K562 (cell line): ENCODE measurements at regions not wholly inside any gene's neighbourhood (a gene's known extent, or its start where the extent isn't known, plus 50 kb on each side); places are given as distances from the start of the nearest gene placed in this dataset.

ENCODE experiments used
- ATAC-seq: fragments of 200-7000 bp; cut with Tn5 transposase; 3 replicates; pipeline ENCODE4 v1.9.1; 2020; ENCODE audit warnings: moderate library complexity
- BruUV-seq: library from RNA; stranded (reverse); fragments of 400-500 nt; replicated peaks from 2 replicates; lab custom pipeline; 2021; lab: Mats Ljungman, UMichigan
- CTCF ChIA-PET: fragments of 300-600 bp; formaldehyde crosslinking; extraction: SDS; loops from one replicate; lab custom pipeline; 2021; ENCODE audit warnings: low intra/inter-chr PET ratio; lab: Yijun Ruan, JAX
- POLR2A ChIA-PET: fragments of 300-600, 350-650 bp; sonication (Branson Sonifier 250); formaldehyde crosslinking; extraction: SDS; loops from one replicate; lab custom pipeline; 2021; ENCODE audit warnings: antibody characterized with exemption, inconsistent platforms; lab: Yijun Ruan, JAX
- DNase-seq, 4 experiments: peaks; one replicate each; pipeline versions ENCODE4 v3.0.0 to v3.0.0-alpha.2; 2011 to 2018; ENCODE audit warnings: low spot score in 3 of 4, mixed read lengths in 3 of 4; ENCODE audit errors: extremely low read depth in 1 of 4
- FAIRE-seq: peaks from 2 replicates; lab custom pipeline; 2011; peaks lifted over from hg19 to GRCh38; lab: Jason Lieb, UNC
- H2AFZ ChIP-seq: 2 replicates; pipeline ENCODE4 v1.6.0; 2011; ENCODE audit warnings: low read depth, low read length, control low read depth, inconsistent platforms
- H3K27ac ChIP-seq: fragments of 200-600 bp; 3 replicates; pipeline ENCODE4 v1.8.0; 2011; ENCODE audit warnings: low read depth, mild to moderate bottlenecking, control low read depth, inconsistent platforms, low read length, moderate library complexity, mixed read lengths; ENCODE audit errors: extremely low read depth
- H3K27me3 ChIP-seq, 2 experiments: fragments of 300-600 bp in 1 of 2; 2 replicates in 1 of 2; 3 replicates in 1 of 2; pipeline versions ENCODE4 v1.6.0 to v1.8.0; 2011; ENCODE audit warnings: inconsistent platforms in 2 of 2, low read length in 2 of 2, mild to moderate bottlenecking in 1 of 2, mixed read lengths in 1 of 2, moderate library complexity in 1 of 2; ENCODE audit not compliant: control insufficient read depth in 2 of 2, insufficient read depth in 2 of 2
- H3K36me3 ChIP-seq: fragments of 300-600 bp; 3 replicates; pipeline ENCODE4 v1.8.0; 2011; ENCODE audit warnings: mild to moderate bottlenecking, low read length, inconsistent platforms; ENCODE audit not compliant: control insufficient read depth, insufficient read depth
- H3K4me1 ChIP-seq, 2 experiments: fragments of 200-600 bp in 1 of 2; replicated peaks in 1 of 2; 2 replicates in 1 of 2; 3 replicates in 1 of 2; pipeline versions ENCODE4 v1.5.1 to v1.8.0; 2011; ENCODE audit warnings: inconsistent platforms in 2 of 2, low read length in 2 of 2, mild to moderate bottlenecking in 1 of 2, mixed read lengths in 1 of 2, moderate library complexity in 1 of 2; ENCODE audit not compliant: control insufficient read depth in 2 of 2, insufficient read depth in 2 of 2
- H3K4me2 ChIP-seq: 2 replicates; pipeline ENCODE4 v1.6.1; 2011; ENCODE audit warnings: low read length, control low read depth, inconsistent platforms, mixed read lengths; ENCODE audit not compliant: insufficient read depth
- H3K4me3 ChIP-seq: fragments of 200-600 bp; sonication (generic), shearing (Covaris generic); 2 replicates; pipeline ENCODE4 v1.5.1; 2016; ENCODE audit warnings: control low read depth, inconsistent platforms
- H3K79me2 ChIP-seq: fragments of 200-600 bp; 3 replicates; pipeline ENCODE4 v1.8.0; 2011; ENCODE audit warnings: low read length, inconsistent platforms; ENCODE audit not compliant: control insufficient read depth, insufficient read depth
- H3K9ac ChIP-seq, 2 experiments: 2 replicates each; pipeline versions ENCODE4 v1.6.0 to v1.6.1; 2011; ENCODE audit warnings: low read depth in 2 of 2, low read length in 2 of 2, control low read depth in 1 of 2, inconsistent platforms in 1 of 2, mild to moderate bottlenecking in 1 of 2, mixed read lengths in 1 of 2; ENCODE audit not compliant: insufficient read depth in 1 of 2
- H3K9me1 ChIP-seq: one replicate; pipeline ENCODE4 v1.6.0; 2011; ENCODE audit warnings: inconsistent platforms, mild to moderate bottlenecking, low read length, moderate library complexity; ENCODE audit not compliant: control insufficient read depth, insufficient read depth
- H3K9me3 ChIP-seq: replicated peaks from 2 replicates; pipeline ENCODE4 v1.5.1; 2011; ENCODE audit warnings: low read depth, low read length, inconsistent platforms; ENCODE audit not compliant: control insufficient read depth, insufficient read depth
- H4K20me1 ChIP-seq: replicated peaks from 2 replicates; pipeline ENCODE4 v1.6.1; 2011; ENCODE audit warnings: low read length, inconsistent platforms, mixed read lengths; ENCODE audit not compliant: control insufficient read depth, insufficient read depth
- CBX2 ChIP-seq: fragments of 200-600 bp; sonication (generic); IDR thresholded peaks from one replicate; pipeline ENCODE4 v1.6.1; 2012; ENCODE audit warnings: mild to moderate bottlenecking, low read length, inconsistent platforms; ENCODE audit not compliant: insufficient read depth, poor library complexity, severe bottlenecking
- ILK ChIP-seq: fragments of 450-650 bp; IDR thresholded peaks from 2 replicates; pipeline ENCODE4 v1.6.1; 2016; ENCODE audit warnings: missing genetic modification characterization, low read depth, mild to moderate bottlenecking, missing compliant biosample characterization, moderate library complexity, borderline replicate concordance
- SNIP1 ChIP-seq: fragments of 450-650 bp; IDR thresholded peaks from 2 replicates; pipeline ENCODE4 v1.7.1; 2017; ENCODE audit warnings: low read depth, mild to moderate bottlenecking
- ZBTB7A ChIP-seq: IDR thresholded peaks from 2 replicates; pipeline ENCODE4 v1.6.1; 2011; ENCODE audit warnings: low read depth, mild to moderate bottlenecking, low read length, moderate library complexity, borderline replicate concordance; ENCODE audit not compliant: control insufficient read depth
- ZNF184 ChIP-seq: sonication (generic); formaldehyde crosslinking; IDR thresholded peaks from 2 replicates; pipeline ENCODE4 v1.5.0; 2020; ENCODE audit warnings: missing genetic modification reagents
- ZNF408 ChIP-seq: fragments of 250-450 bp; sonication (Bioruptor Pico); IDR thresholded peaks from 2 replicates; pipeline ENCODE4 v1.4.0; 2020; ENCODE audit warnings: low read depth, mild to moderate bottlenecking, moderate library complexity
- ZNF77 ChIP-seq: fragments of 250-450 bp; sonication (Bioruptor Pico); IDR thresholded peaks from 2 replicates; pipeline ENCODE4 v1.5.0; 2020
- WGBS: fragments of 100-300 bp; shearing (Covaris generic); methylation state at CpG from one replicate; pipeline ENCODE4 v1.1.6; 2016; ENCODE audit warnings: low coverage, mixed read lengths; ENCODE audit not compliant: insufficient coverage; ENCODE audit errors: missing lambda C conversion rate; 5-methylcytosine and 5-hydroxymethylcytosine counted together
- in situ Hi-C: fragments of 300-500 bp; cut with MboI; formaldehyde crosslinking; loops from 4 replicates; pipeline ENCODE4 v1.15.0; 2018; ENCODE audit warnings: inconsistent platforms, mixed read lengths
- intact Hi-C: fragments of 100-400 bp; cut with micrococcal nuclease; formaldehyde crosslinking; loops from 2 replicates; pipeline ENCODE4 v1.14.2; 2022
- TF ChIP-seq, protein P1 (sequence below), 2 experiments: fragments of 450-650 bp; formaldehyde crosslinking in 1 of 2; IDR thresholded peaks; 2 replicates each; pipeline versions ENCODE4 v1.4.0 to v1.6.1; 2014 to 2020; ENCODE audit warnings: mild to moderate bottlenecking in 2 of 2, borderline replicate concordance in 1 of 2, low read depth in 1 of 2
- TF ChIP-seq, protein P2 (sequence below): fragments of 450-650 bp; formaldehyde crosslinking; IDR thresholded peaks from 2 replicates; pipeline ENCODE4 v1.4.0; 2020; ENCODE audit warnings: mild to moderate bottlenecking
- TF ChIP-seq, protein P3 (sequence below): fragments of 450-650 bp; IDR thresholded peaks from 2 replicates; pipeline ENCODE4 v1.6.1; 2014; ENCODE audit warnings: low read depth, mild to moderate bottlenecking, moderate library complexity, borderline replicate concordance

DNA sequence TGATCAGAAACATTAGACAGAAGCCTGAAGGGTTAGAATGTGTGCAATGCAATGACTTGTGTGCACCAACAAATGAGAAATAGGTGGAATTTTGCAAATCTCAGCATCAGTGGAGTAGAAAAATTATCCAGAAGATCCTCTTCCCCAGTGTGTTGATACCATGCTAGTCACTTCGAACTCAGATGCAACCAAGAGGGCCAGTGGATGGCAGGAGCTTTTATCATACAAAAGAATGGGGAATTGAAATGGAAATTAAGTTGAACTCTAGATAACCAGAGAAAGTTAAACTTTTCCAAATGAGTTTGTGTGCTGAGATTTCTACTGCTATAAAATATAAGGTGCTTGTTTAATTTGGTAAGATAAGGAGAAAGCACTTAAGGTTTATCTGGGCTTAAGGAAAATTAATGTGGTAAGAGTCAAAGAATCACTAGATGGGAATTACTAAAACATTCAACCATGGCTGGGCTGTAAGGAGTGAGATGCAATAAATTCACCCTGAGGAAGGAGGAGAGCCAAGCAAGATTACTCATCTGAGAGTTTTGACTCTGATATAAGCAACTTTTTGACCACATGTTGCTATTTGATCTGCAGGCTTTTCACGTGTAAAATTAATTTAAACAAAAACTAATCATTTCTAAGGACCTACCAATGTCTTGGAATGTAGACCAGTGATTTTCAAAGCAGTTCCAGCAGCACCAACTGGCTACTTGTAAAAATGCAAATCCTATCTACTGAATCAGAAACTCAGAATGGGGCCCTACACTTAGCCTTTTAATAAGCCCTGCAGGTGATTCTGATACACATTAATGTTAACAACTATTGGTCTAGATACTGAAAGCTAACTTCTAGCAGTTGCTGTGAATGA, 113.2 kb downstream of the CDC14C start:
- H3K36me3 ChIP-seq, result no peaks in the 10 kb centered on the region
- H3K9me3 ChIP-seq, result no peaks in the 10 kb centered on the region; the same call in 1 of the 2 replicates
- H3K27ac ChIP-seq, result no peak overlapping the region
- CTCF ChIA-PET, result no interaction called here
- no peak overlapping the region for H3K4me2 ChIP-seq
- POLR2A ChIA-PET, result no interaction called here
- DNase-seq, result no peak
- H3K9me1 ChIP-seq, result no peaks in the 10 kb centered on the region
- in situ Hi-C loops (no loop called here), intact Hi-C loops (no loop called here)
- H3K79me2 ChIP-seq, result no peaks in the 10 kb centered on the region
- no peaks in the 10 kb centered on the region for H3K4me1 ChIP-seq
- 0% methylated on average over 2 of the region's 2 CpGs for WGBS
- no peak overlapping the region for H3K4me3 ChIP-seq
- no peaks in the 10 kb centered on the region for H4K20me1 ChIP-seq
- no peaks in the 10 kb centered on the region for H3K27me3 ChIP-seq
- BruUV-seq, result no TSS peak
- no peak for ATAC-seq
- no peak overlapping the region for H3K9ac ChIP-seq
- FAIRE-seq, result no peak
- H2AFZ ChIP-seq, result no peak overlapping the region
- no peak for TF ChIP-seq CBX2
- TF ChIP-seq ZNF408 (CRISPR knock-in tag), result no peak
- TF ChIP-seq, protein P1, sequence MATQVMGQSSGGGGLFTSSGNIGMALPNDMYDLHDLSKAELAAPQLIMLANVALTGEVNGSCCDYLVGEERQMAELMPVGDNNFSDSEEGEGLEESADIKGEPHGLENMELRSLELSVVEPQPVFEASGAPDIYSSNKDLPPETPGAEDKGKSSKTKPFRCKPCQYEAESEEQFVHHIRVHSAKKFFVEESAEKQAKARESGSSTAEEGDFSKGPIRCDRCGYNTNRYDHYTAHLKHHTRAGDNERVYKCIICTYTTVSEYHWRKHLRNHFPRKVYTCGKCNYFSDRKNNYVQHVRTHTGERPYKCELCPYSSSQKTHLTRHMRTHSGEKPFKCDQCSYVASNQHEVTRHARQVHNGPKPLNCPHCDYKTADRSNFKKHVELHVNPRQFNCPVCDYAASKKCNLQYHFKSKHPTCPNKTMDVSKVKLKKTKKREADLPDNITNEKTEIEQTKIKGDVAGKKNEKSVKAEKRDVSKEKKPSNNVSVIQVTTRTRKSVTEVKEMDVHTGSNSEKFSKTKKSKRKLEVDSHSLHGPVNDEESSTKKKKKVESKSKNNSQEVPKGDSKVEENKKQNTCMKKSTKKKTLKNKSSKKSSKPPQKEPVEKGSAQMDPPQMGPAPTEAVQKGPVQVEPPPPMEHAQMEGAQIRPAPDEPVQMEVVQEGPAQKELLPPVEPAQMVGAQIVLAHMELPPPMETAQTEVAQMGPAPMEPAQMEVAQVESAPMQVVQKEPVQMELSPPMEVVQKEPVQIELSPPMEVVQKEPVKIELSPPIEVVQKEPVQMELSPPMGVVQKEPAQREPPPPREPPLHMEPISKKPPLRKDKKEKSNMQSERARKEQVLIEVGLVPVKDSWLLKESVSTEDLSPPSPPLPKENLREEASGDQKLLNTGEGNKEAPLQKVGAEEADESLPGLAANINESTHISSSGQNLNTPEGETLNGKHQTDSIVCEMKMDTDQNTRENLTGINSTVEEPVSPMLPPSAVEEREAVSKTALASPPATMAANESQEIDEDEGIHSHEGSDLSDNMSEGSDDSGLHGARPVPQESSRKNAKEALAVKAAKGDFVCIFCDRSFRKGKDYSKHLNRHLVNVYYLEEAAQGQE (IDR thresholded peaks at IDR 0.05; ENCODE audit: borderline replicate concordance), result no peak
- TF ChIP-seq, protein P1 (CRISPR knock-in tag; IDR thresholded peaks at IDR 0.05; ENCODE audit: low read depth), result no peak
- TF ChIP-seq SNIP1, result no peak
- TF ChIP-seq, protein P2, sequence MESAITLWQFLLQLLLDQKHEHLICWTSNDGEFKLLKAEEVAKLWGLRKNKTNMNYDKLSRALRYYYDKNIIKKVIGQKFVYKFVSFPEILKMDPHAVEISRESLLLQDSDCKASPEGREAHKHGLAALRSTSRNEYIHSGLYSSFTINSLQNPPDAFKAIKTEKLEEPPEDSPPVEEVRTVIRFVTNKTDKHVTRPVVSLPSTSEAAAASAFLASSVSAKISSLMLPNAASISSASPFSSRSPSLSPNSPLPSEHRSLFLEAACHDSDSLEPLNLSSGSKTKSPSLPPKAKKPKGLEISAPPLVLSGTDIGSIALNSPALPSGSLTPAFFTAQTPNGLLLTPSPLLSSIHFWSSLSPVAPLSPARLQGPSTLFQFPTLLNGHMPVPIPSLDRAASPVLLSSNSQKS (CRISPR knock-in tag), result no peak
- no peak for TF ChIP-seq ZNF77 (CRISPR knock-in tag)
- no peak for TF ChIP-seq ILK (tag)
- TF ChIP-seq ZNF184 (CRISPR knock-in tag), result no peak
- TF ChIP-seq ZBTB7A, result no peak
- TF ChIP-seq, protein P3, sequence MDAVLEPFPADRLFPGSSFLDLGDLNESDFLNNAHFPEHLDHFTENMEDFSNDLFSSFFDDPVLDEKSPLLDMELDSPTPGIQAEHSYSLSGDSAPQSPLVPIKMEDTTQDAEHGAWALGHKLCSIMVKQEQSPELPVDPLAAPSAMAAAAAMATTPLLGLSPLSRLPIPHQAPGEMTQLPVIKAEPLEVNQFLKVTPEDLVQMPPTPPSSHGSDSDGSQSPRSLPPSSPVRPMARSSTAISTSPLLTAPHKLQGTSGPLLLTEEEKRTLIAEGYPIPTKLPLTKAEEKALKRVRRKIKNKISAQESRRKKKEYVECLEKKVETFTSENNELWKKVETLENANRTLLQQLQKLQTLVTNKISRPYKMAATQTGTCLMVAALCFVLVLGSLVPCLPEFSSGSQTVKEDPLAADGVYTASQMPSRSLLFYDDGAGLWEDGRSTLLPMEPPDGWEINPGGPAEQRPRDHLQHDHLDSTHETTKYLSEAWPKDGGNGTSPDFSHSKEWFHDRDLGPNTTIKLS, result no peak
